NCI-H69 (cell line): ENCODE measurements at regions not wholly inside any gene's neighbourhood (a gene's known extent, or its start where the extent isn't known, plus 50 kb on each side); places are given as distances from the start of the nearest gene placed in this dataset.
"Not testable (repeated sequence)": the region's sequence is repeated elsewhere in the genome, so short reads cannot be mapped to it uniquely, and the experiment has no call there.

Source experiments
- DNase-seq: peaks from one replicate; lab custom pipeline; 2025; lab: John Stamatoyannopoulos, UW

- no peak for DNase-seq
These were observed 251.1 kb downstream of the GLUD2 start for GRCh38 chrX:121298499-121298898.

DNA sequence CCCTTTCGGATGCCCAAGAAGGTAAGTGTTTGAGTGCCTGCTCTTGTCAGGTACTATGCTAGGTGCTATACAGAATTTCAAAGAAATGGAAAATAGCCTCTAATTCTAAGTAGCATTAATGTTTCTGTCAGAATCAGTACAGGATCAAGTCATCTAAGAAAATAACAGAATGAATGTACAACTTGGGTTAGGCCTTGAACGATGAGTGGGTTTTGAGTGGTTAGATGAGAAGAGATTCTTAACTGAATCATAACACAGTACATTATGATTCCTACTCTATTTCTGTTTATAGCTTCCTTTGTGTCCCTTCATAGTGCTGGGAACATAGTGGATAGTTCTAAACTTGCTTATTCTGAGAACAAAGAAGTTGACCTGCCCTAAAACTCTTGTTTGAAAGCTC lies 253.9 kb downstream of the GLUD2 start:
- no peak for DNase-seq

GRCh38 chrX:121301822-121302221 lies 254.4 kb downstream of the GLUD2 start:
- no peak for DNase-seq

DNA sequence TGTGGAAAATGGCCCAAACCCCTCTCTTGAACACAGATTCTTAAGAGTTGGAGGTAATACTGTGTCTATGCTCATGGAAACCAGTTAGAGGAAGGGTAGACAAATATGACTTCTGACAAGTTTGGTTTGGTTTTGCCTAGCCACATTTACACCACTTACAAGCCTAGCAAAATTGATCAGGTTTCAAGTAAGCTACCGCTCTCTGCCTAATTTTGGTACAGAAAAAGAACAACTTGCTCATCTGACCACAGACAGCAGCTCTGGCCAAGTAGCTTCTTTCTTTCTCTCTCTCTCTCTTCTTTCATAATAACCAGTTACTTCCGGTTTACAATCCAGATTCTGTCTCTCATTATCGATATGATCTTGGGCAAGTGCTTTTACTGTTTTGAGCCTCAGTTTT lies 260.0 kb downstream of the GLUD2 start:
- no peak for DNase-seq

GRCh38 chrX:121308276-121308805 lies 260.9 kb downstream of the GLUD2 start:
- DNase-seq, result peak; percentile 44

DNA sequence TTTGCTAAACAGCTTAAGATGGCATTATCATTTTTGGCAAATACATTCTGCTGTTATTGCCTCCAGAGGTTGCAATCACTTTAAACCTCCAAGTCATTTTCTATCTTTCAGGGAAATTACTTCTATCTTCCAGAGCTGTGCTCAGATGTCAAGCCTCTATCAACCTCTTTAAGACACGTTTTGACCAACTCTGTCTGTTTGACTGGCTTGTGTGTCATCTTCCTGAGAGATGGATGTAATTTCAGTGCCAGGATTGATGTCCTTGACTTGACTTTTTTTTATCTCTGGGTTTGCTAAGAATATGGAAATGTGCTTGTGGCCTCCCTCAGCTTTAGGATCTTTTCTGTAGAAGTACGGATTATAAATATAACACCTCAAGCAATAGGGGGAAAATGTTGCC lies 263.4 kb downstream of the GLUD2 start:
- DNase-seq, result no peak

DNA sequence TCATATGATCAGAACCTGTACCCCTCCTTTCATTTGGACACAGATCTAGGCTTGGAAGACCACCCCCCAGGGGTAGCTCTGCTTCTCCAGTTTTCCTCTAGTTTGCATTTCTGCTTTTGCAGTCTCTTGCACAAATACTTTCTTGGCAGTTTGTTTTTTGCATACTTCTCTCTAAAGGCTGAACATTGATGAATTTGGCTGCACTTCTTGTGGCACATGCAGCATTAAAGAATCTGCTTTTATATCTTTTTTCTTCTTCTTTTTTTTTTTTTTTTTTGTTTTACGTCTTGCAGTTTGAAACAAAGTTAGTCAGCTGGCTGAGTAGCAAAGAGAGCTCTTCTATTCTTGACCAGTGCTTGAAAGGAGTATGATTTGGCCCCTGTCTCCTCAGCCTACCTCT lies 273.0 kb downstream of the GLUD2 start:
- no peak for DNase-seq

GRCh38 chrX:121322159-121322558 lies 274.7 kb downstream of the GLUD2 start:
- no peak for DNase-seq

- no peak for DNase-seq
These were observed 275.9 kb downstream of the GLUD2 start for GRCh38 chrX:121323337-121323736.

GRCh38 chrX:121333942-121334341 lies 286.5 kb downstream of the GLUD2 start:
- DNase-seq, result no peak

- DNase-seq, result no peak
These were observed 289.5 kb downstream of the GLUD2 start for GRCh38 chrX:121336831-121337421.

DNA sequence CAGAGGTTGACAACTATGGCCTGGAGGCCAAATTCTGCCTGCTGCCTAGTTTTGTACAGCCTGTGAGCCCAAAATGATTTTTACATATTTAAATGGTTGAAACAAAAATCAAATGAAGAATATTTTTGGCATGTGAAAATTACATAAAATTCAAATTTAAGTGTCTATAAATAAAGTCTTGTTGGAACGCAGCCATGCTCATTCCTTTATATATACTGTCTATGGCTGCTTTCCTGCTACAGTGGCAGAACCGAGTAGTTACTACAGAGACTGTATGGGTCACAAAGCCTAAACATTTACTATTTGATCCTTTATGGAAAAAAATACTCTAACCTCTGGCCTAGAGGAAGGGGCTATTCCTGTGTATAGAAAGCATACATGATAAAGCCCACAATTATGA lies 290.4 kb downstream of the GLUD2 start:
- DNase-seq, result no peak

DNA sequence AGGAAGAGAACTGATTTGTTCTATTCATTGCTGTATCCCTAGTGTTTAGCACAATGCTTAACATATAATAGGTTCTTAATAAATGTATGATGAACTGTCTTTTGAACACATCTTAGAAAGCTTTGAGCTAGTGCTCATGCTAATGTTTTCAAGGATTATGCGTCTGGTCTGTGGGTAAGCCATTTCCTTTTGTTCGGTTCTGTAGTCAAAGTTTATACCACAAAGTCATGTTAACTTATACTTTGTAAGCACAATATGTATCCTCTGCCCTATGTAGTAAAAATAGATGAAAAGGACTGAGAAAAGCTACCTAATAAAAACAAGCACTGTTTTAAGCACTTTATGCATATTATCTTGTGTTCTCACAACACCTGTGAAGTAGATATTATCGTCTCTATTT lies 301.9 kb downstream of the GLUD2 start:
- no peak for DNase-seq

DNA sequence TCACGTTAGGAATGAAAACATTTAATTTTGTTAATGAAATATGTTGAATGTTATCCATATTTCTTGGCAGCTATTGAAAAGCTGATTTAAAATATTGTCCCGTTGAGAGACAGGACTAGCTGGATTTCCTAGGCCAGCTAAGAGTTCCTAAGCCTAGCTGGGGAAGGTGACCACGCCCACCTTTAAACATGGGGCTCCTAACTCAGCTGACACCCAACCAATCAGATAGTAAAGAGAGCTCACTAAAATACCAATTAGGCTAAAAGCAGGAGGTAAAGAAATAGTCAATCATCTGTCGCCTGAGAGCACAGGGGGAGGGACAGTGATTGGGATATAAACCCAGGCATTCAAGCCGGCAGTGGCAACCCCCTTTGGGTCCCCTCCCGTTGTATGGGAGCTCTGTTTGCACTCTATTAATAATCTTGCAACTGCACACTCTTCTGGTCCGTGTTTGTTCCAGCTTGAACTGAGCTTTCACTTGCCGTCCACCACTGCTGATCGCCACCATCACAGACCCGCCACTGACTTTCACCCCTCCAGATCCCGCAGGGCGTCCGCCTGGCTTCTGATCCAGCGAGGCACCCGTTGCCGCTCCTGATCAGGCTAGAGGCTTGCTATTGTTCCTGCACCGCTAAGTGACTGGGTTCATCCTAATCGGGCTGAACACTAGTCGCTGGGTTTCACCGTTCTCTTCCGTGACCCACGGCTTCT lies 308.9 kb downstream of the GLUD2 start:
- no peak for DNase-seq

DNA sequence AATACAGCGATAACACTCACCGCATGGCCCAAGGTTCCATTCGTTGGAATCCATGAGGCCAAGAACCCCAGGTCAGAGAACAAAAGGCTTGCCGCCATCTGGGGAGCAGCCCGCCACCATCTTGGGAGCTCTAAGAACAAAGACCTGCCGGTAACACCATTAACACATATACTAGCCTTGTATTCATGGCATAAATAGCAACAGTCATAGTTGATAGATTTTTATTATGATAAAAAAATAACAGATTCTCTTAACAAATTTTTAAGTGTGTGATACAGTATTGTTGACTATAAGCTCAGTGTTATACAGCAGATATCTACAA lies 309.4 kb downstream of the GLUD2 start:
- DNase-seq, result no peak

GRCh38 chrX:121360280-121360679 lies 312.9 kb downstream of the GLUD2 start:
- no peak for DNase-seq

DNA sequence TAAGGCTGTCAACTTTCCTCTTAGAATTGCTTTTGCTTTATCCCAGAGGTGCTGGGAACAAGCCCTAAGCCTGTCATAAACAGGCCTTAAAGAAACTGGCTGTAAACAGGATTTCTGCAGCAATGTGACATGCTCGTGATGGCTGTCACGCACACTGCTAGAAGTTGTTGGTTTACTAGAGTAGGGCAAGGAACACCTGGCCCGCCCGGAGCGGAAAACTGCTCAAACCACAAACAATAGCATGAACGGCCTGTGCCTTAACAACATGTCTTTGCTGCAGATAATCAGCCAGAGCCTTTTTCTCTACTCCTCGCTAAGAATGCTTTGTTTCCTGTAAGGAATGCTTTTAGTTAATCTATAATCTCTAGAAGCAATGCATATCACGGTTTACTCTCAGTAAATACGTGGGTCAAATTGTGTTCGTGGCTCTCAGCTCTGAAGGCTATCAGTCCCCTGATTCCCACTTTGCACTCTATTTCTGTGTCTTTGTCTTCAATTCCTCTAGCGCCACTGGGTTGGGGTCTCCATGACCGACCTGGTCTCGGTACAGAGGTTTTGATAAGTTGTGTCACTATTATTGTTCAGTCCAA lies 318.3 kb downstream of the GLUD2 start:
- DNase-seq, result no peak

- no peak for DNase-seq
These were observed 327.1 kb downstream of the GLUD2 start for GRCh38 chrX:121374471-121374870.

GRCh38 chrX:121381915-121382314 lies 334.5 kb downstream of the GLUD2 start:
- DNase-seq, result not testable (repeated sequence)

- peak; percentile 1 for DNase-seq
These were observed 342.7 kb downstream of the GLUD2 start for GRCh38 chrX:121389976-121390714.

DNA sequence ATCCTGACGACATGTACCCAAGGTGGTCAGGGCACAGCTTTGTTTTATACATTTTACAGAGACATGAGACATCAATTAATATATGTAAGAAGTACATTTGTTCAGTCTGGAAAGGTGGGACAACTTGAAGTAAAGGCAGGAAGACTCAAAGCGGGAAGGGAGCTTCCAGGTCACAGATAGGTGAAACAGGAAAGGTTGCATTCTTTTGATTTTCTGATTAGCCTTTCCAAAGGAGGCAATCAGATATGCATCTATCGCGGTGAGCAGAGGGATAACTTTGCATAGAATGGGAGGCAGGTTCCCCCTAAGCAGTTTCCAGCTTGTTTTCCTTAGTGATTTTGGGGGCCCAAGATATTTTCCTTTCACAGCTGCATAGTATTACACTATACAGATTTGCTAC lies 358.4 kb downstream of the GLUD2 start:
- DNase-seq, result no peak

DNA sequence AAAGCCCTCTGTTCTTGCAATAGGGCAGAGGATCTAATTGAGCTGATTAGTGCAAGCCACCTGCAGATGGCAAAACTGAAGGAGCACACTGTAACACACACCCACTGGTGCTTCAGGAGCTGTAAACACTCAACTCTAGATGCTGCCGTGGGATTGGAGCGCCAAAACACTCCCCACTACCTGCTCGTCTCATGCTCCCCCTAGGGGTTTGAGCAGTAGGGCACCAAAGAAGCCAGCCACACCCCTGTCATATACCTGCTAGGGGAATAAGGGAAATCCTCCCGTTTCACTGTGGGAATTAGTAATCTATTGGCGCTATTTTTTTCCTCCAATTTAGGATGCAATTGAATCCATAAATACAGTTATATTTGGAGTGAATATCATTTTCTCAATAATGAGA lies 360.2 kb downstream of the GLUD2 start:
- DNase-seq, result peak; percentile 1

- not testable (repeated sequence) for DNase-seq
These were observed 384.1 kb downstream of the GLUD2 start for GRCh38 chrX:121431514-121431913.
